Kidney (tissue), 13 donors: ENCODE measurements at regions not wholly inside any gene's neighbourhood (a gene's known extent, or its start where the extent isn't known, plus 50 kb on each side); places are given as distances from the start of the nearest gene placed in this dataset.

ENCODE experiments used
- DNase-seq, 5 donors: peaks; one replicate each; pipeline ENCODE4 v3.0.0-alpha.2; 2013 to 2020
- FAIRE-seq: peaks from 2 replicates; lab custom pipeline; 2012; peaks lifted over from hg19 to GRCh38; lab: Jason Lieb, UNC
- H3K27ac ChIP-seq, 2 donors: one replicate each; pipeline ENCODE4 v1.7.0; 2013; ENCODE audit warnings: low read depth in 2 of 2, low read length in 2 of 2, inconsistent platforms in 1 of 2
- H3K27me3 ChIP-seq: one replicate; pipeline ENCODE4 v1.7.1; 2013; ENCODE audit warnings: low read length, inconsistent platforms; ENCODE audit not compliant: control insufficient read depth, insufficient read depth
- H3K36me3 ChIP-seq, 3 donors: one replicate each; pipeline versions ENCODE4 v1.7.0 to v1.7.1; 2013; ENCODE audit warnings: low read length in 3 of 3, control low read depth in 1 of 3, inconsistent platforms in 1 of 3; ENCODE audit not compliant: insufficient read depth in 3 of 3, control insufficient read depth in 2 of 3
- H3K4me1 ChIP-seq, 3 donors: one replicate each; pipeline versions ENCODE4 v1.7.0 to v1.7.1; 2013; ENCODE audit warnings: low read length in 3 of 3, inconsistent platforms in 1 of 3, low read depth in 1 of 3; ENCODE audit not compliant: control insufficient read depth in 2 of 3, insufficient read depth in 2 of 3
- H3K4me3 ChIP-seq, 3 donors: one replicate each; pipeline versions ENCODE4 v1.7.0 to v1.8.1; 2013; ENCODE audit warnings: low read length in 3 of 3, control low read depth in 1 of 3, inconsistent platforms in 1 of 3
- H3K9ac ChIP-seq, 3 donors: one replicate each; pipeline versions ENCODE4 v1.7.0 to v1.7.1; 2013; ENCODE audit warnings: low read length in 3 of 3, control low read depth in 1 of 3, inconsistent platforms in 1 of 3
- H3K9me3 ChIP-seq, 3 donors: one replicate each; pipeline versions ENCODE4 v1.7.0 to v1.7.1; 2013; ENCODE audit warnings: low read length in 3 of 3, control low read depth in 1 of 3, inconsistent platforms in 1 of 3; ENCODE audit not compliant: control insufficient read depth in 2 of 3, insufficient read depth in 1 of 3
- intact Hi-C: fragments of 100-400 bp; cut with DNase I; formaldehyde crosslinking; loops from one replicate; pipeline ENCODE4 v1.11.1; 2022
- TF ChIP-seq, protein P1 (sequence below): IDR thresholded peaks from 3 replicates; pipeline ENCODE4 v1.5.1; 2012; ENCODE audit warnings: mild to moderate bottlenecking, moderate library complexity, borderline replicate concordance; ENCODE audit not compliant: insufficient read depth; ENCODE audit errors: extremely low read depth
- donor health status: control.
- donor health status: control.
- donor health status: control.
- donor health status: control.
- donor health status: control.
- donor health status: DM: yes; HTN: yes; CAD: no.
- donor health status: Normal renal cell carcinoma (clear cell type).

DNA sequence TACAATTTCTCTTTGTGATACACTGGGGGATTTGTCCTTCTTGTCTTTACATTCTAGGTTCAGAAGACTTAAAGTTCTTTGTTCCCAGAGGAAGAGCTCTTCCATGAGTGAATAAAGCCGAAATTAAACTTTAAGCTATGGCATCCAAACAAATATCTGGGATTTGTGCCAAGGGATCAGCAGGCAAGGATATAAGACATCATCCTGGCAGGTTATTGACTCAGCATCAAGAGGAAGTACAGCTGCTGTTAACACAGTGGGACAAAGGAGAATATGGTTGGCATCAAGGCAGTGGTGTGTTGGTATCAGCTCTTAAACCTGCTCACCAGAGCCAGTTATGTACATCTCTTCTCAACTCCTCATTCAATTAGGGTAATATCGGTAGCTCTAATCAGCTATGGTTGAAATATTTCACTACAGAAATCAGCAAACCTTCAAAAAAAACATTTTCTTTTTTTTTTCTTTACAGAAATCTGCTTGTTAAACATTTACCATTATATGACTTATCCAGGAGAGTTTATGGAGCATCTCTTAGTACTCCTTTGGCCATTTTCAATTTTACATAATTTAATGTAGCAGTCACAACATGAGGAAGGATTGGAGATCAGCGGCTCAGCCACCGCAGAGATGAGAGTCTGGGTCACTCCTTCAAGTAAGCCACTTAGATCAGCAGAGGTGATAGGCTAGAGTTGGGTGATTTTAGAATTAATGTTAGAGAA lies 1198.6 kb upstream of the EPHA6 start:
- no peak overlapping the region for H3K4me3 ChIP-seq
- H3K9me3 ChIP-seq: no peaks in the 10 kb centered on the region
- no peak for DNase-seq
- no peaks in the 10 kb centered on the region for H3K27me3 ChIP-seq
- intact Hi-C loops: no loop called here
- TF ChIP-seq, protein P1, sequence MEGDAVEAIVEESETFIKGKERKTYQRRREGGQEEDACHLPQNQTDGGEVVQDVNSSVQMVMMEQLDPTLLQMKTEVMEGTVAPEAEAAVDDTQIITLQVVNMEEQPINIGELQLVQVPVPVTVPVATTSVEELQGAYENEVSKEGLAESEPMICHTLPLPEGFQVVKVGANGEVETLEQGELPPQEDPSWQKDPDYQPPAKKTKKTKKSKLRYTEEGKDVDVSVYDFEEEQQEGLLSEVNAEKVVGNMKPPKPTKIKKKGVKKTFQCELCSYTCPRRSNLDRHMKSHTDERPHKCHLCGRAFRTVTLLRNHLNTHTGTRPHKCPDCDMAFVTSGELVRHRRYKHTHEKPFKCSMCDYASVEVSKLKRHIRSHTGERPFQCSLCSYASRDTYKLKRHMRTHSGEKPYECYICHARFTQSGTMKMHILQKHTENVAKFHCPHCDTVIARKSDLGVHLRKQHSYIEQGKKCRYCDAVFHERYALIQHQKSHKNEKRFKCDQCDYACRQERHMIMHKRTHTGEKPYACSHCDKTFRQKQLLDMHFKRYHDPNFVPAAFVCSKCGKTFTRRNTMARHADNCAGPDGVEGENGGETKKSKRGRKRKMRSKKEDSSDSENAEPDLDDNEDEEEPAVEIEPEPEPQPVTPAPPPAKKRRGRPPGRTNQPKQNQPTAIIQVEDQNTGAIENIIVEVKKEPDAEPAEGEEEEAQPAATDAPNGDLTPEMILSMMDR: no peak
- H3K4me1 ChIP-seq: no peaks in the 10 kb centered on the region
- no peaks in the 10 kb centered on the region for H3K36me3 ChIP-seq
- no peak overlapping the region for H3K9ac ChIP-seq
- no peak overlapping the region for H3K27ac ChIP-seq
- FAIRE-seq: no peak

DNA sequence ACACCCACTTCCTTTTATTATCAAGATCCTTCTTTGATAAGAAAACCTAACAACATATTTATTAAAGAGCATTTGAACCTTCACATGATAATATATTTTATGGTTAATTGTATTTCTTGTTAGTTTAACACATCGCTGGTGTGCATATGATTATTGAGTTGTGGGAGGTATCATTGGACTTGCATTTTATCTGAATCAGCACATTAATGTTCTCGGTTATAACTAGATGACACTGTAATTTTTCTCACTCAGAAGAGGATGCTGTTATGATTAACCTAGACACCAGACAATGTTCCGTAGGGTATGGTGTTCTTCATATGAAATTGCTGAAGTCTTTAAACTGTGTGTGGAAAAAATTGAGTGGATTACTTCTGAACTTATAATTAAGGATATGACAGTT lies 1188.3 kb upstream of the EPHA6 start:
- Histone ChIP-seq H3K4me1 (no peaks in the 10 kb centered on the region), H3K9ac (no peak overlapping the region), H3K9me3 (no peaks in the 10 kb centered on the region), H3K27ac (no peak overlapping the region), H3K27me3 (no peaks in the 10 kb centered on the region), H3K36me3 (no peaks in the 10 kb centered on the region), H3K4me3 (no peak overlapping the region)
- TF ChIP-seq, protein P1: no peak
- no peak for FAIRE-seq
- intact Hi-C loops: no loop called here
- DNase-seq: no peak

DNA sequence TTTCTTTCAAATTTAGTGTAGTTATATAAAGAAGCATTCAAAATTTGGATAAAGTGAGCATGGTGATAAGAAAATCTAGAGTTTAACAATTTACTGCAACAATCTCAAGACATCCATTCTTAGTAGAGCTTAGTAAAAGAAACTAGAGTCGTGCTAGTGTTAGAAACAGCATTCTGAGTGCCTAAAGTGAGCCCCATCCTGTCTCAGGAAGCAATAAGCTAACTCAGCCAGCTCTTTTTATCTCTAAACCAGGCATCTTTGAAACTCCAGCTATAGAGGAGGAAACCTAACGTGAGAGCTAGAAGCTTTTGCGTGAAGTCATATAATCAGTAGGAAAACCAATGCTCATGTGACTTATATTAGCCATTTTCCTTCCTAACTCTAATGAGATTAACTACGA lies 1187.1 kb upstream of the EPHA6 start:
- Histone ChIP-seq H3K4me3 (no peak overlapping the region), H3K4me1 (no peaks in the 10 kb centered on the region), H3K9me3 (no peaks in the 10 kb centered on the region), H3K36me3 (no peaks in the 10 kb centered on the region), H3K9ac (no peak overlapping the region), H3K27me3 (no peaks in the 10 kb centered on the region), H3K27ac (no peak overlapping the region)
- DNase-seq: peak in 1 of 5 donors; percentile 1
- FAIRE-seq: no peak
- TF ChIP-seq, protein P1: no peak
- intact Hi-C loops: no loop called here
